Transverse colon (tissue), 4 donors: ENCODE measurements at regions not wholly inside any gene's neighbourhood (a gene's known extent, or its start where the extent isn't known, plus 50 kb on each side); places are given as distances from the start of the nearest gene placed in this dataset.
"Not testable (repeated sequence)": the region's sequence is repeated elsewhere in the genome, so short reads cannot be mapped to it uniquely, and the experiment has no call there.

Source experiments
- DNase-seq: peaks from one replicate; pipeline ENCODE4 v3.0.0-alpha.2; 2019
- H3K27ac ChIP-seq, 4 donors: fragments of 200-600 bp; sonication (generic); 2 replicates each; pipeline ENCODE4 v1.5.1; 2016 to 2018; ENCODE audit warnings: inconsistent platforms in 4 of 4
- H3K27me3 ChIP-seq: fragments of 200-600 bp; sonication (generic); 2 replicates; pipeline ENCODE4 v1.5.1; 2017; ENCODE audit warnings: inconsistent platforms
- H3K36me3 ChIP-seq, 4 donors: fragments of 200-600 bp; sonication (generic); 2 replicates each; pipeline ENCODE4 v1.5.1; 2017 to 2019; ENCODE audit warnings: inconsistent platforms in 4 of 4
- H3K4me1 ChIP-seq, 4 donors: fragments of 200-600 bp; sonication (generic); 2 replicates each; pipeline ENCODE4 v1.5.1; 2017 to 2020; ENCODE audit warnings: inconsistent platforms in 4 of 4
- H3K4me3 ChIP-seq, 4 donors: fragments of 200-600 bp; sonication (generic); 1 replicate in 1 of 4; 2 replicates in 3 of 4; pipeline versions ENCODE4 v1.5.1 to v1.6.1; 2017 to 2019; ENCODE audit warnings: inconsistent platforms in 4 of 4
- H3K9me3 ChIP-seq, 2 donors: fragments of 200-600 bp; sonication (generic); 2 replicates each; pipeline ENCODE4 v1.5.1; 2017 to 2019; ENCODE audit warnings: inconsistent platforms in 2 of 2
- WGBS, 2 donors: methylation state at CpG; one replicate each; pipeline ENCODE4 v1.1.5; 2018; ENCODE audit warnings: low coverage in 1 of 2; 5-methylcytosine and 5-hydroxymethylcytosine counted together
- in situ Hi-C, 4 donors: fragments of 200-750 bp; cut with MboI; loops; one replicate each; pipeline versions ENCODE4 v1.15.0 to v1.15.1; 2017; ENCODE audit warnings: low sequenced_read_pairs in 3 of 4, low pct_ligation_motif_present in 1 of 4, low pct_unique_long_range_greater_than_20kb in 1 of 4
- intact Hi-C: fragments of 100-400 bp; cut with DNase I; formaldehyde crosslinking; loops from one replicate; pipeline ENCODE4 v1.15.1; 2023; ENCODE audit warnings: low total_unique reads
- small RNA-seq, 4 donors: library from RNA; depleted of rRNA; stranded (forward); fragments of <200 nt; gene quantifications; one replicate each; pipeline ENCODE3, GENCODE V24; 2016

DNA sequence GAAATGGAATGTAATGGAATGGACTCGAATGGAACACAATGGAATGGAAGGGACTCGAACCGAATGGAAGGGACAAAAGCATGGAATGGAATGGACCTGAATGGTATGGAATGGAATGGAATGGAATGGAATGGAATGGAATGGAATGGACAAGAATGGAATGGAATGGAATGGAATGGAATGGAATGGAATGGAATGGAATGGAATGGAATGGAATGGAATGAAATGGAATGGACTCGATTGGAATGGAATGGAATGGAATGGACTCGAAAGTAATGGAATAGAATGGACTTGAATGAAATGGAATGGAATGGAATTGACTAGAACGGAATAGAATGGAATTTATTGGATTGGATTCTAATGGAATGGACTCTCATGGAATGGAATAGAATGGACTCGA lies 245.5 kb downstream of the CCT8L2 start:
- H3K4me1 ChIP-seq, H3K4me3 ChIP-seq, H3K36me3 ChIP-seq, H3K27ac ChIP-seq, intact Hi-C loops, in situ Hi-C loops, H3K9me3 ChIP-seq, H3K27me3 ChIP-seq, DNase-seq: not testable (repeated sequence)
- whole genome bisulfite sequencing, 2 donors, result no CpG with 5 or more reads among the region's 7 CpGs

DNA sequence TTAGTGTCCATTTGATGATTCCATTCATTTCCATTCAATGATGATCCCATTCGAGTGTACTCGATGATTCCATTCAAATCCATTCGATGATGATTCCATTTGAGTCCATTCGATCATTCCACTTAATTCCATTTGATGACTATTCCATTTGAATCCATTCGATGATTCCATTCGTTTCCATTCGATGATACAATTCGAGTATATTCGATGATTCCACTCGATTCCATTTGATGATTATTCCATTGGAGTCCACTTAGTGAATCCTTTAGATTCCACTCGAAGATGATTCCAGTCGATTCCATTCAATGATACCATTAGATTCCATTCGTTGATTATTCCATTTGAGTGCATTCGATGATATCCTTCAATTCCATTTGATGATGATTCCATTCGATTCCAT lies 277.0 kb downstream of the CCT8L2 start:
- intact Hi-C loops, H3K36me3 ChIP-seq, in situ Hi-C loops, DNase-seq, H3K27ac ChIP-seq, H3K4me1 ChIP-seq, H3K4me3 ChIP-seq, H3K27me3 ChIP-seq: not testable (repeated sequence)
- WGBS, 2 donors, result 100% methylated on average over 2 of the region's 15 CpGs; no CpG with 5 or more reads in 1 of the 2 donors
- peaks cover 11 to 17% of the 10 kb centered on the region in 2 donors for H3K9me3 ChIP-seq

Small RNAs in the stretch of these regions (small RNA-seq; reads per million reads assigned to genes)
- gene AC137499.1, result 0 reads per million in 4 donors
